Neural progenitor cell (in vitro differentiated cells): ENCODE measurements at regions not wholly inside any gene's neighbourhood (a gene's known extent, or its start where the extent isn't known, plus 50 kb on each side); places are given as distances from the start of the nearest gene placed in this dataset.

ENCODE experiments used
- EZH2 ChIP-seq: fragments of 200-600 bp; sonication (generic); IDR thresholded peaks from 2 replicates; pipeline ENCODE4 v1.6.1; 2017; ENCODE audit warnings: antibody characterized with exemption, mild to moderate bottlenecking, moderate library complexity
- TF ChIP-seq, protein P1 (sequence below): fragments of 200-600 bp; sonication (generic); IDR thresholded peaks from 2 replicates; pipeline ENCODE4 v1.5.1; 2017; ENCODE audit warnings: antibody characterized with exemption, mild to moderate bottlenecking

DNA sequence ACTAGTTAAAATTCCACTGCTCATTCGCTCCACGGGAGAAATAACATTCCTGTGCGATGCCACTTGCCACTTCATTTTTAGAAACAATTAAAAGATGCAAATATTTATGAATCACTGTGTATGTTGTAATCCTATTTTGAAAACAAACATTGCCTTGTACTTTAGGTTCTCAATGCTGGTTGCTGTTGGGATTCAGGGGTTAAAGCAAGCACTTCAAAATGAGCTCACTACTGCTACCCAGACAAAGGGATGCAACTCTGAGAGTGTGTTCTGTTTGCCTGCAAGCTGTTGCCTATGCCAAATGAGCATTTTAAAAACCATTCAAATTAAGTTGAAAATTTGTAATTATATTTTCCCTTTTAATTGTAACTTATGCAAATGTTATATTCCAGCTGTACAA, 87.5 kb downstream of the RWDD3 start:
- no peak for TF ChIP-seq EZH2
- TF ChIP-seq, protein P1, sequence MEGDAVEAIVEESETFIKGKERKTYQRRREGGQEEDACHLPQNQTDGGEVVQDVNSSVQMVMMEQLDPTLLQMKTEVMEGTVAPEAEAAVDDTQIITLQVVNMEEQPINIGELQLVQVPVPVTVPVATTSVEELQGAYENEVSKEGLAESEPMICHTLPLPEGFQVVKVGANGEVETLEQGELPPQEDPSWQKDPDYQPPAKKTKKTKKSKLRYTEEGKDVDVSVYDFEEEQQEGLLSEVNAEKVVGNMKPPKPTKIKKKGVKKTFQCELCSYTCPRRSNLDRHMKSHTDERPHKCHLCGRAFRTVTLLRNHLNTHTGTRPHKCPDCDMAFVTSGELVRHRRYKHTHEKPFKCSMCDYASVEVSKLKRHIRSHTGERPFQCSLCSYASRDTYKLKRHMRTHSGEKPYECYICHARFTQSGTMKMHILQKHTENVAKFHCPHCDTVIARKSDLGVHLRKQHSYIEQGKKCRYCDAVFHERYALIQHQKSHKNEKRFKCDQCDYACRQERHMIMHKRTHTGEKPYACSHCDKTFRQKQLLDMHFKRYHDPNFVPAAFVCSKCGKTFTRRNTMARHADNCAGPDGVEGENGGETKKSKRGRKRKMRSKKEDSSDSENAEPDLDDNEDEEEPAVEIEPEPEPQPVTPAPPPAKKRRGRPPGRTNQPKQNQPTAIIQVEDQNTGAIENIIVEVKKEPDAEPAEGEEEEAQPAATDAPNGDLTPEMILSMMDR: no peak
